Non-pigmented ciliary epithelial cell (primary cell): ENCODE measurements at regions not wholly inside any gene's neighbourhood (a gene's known extent, or its start where the extent isn't known, plus 50 kb on each side); places are given as distances from the start of the nearest gene placed in this dataset.

Experiments used
- DNase-seq: peaks from one replicate; pipeline ENCODE4 v3.0.0-alpha.2; 2010; ENCODE audit warnings: low read depth

DNA sequence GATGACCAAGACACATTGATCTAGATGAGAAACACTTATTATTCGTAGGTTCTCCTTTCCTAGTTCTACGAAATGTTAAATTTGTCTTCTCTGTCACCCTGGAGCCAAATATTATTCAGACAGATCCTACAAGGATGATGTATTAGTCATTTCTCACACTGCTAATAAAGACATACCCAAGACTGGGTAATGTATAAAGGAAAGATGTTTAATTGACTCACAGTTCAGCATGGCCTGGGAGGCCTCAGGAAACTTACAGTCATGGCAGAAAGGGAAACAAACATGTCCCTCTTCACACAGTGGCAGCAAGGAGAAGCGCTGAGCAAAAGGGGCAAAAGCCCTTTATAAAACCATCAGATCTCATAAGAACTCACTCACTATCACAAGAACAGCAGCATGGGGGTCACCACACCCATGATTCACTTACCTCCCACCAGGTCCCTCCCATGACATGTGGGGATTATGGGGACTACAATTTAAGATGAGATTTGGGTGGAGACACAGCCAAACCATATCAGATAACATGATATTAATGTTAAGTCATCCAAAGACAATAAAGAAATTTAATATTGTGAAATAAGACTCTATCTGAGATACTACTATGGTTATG is 1248.8 kb upstream of the SLC10A2 start:
- peak; percentile 9 for DNase-seq

DNA sequence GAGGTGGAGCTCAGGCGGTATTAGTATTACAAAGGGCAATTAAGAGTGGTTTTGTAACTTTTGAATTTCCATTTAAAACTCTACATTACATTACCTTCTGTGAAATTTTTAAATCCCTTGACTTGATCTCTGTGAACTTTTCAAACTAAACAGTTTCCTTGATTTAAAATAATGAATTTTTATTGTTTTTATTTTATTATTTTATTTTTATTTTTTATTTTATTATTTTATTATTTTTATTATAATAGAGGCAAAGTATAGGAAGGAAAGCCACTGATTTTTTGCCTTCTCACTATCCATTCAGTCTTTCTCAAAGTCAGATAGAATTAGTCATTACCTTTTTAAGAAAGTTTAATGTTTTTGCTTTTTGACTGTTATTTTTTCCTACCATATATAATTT is 1248.1 kb upstream of the SLC10A2 start:
- no peak for DNase-seq

DNA sequence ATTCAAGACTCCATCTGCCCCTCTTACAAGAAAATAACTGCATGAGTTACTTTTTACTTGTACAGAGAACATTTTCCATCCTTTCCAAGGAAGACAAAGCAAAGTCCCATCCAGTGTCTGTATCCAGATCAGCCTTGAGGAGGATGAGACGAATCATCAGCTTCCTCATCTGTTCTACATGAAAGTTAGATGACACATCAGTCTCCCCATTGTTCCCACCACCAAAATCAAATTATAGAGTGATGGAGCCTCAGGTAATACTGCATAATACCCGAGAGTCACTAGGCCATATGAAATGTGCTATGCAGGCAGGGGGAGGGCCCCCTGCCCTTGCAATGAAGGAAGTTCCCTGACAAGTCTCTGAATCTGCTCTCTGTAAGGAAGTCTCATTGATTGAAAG is 1244.6 kb upstream of the SLC10A2 start:
- no peak for DNase-seq

- DNase-seq = no peak
Observed at GRCh38 chr13:104309431-104309830, 1243.2 kb upstream of the SLC10A2 start.

DNA sequence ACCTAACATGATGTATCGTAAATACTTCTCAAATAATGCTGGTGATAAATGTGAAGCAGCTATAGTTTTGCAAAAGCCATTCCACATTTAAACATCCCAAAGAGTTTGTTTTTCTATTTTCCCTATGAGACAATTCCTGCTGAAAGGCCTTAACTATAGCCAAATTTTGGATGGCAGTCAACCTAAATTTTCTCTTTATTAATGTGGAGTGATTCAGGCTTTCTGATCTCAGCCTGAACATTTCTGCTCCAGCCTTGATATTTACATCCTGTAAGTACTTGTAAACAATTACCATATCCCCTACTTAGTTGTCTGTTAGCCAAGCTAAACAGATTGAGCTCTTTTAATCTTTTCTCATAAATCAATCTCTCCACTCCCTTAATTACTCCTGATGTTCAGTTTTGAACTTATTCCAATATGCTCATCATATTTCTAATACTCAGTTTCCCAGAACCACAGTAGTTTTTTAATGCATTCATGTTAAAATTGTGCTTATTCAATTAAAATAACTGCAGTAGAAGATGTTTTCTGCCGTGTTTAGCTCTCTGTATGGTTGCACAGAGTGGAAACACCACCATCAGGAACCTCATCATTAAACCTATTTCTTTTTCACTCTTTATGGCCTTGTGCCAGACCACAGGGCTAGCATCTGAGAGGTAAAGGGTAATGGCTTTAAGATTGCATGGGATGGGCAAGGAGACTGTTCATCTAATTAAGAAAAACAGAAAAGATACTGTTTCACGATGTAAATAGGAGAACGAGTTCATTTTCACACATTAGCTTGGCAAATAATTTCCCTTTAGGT is 1235.2 kb upstream of the SLC10A2 start:
- no peak for DNase-seq

- no peak for DNase-seq
Observed at GRCh38 chr13:104297075-104297474, 1230.9 kb upstream of the SLC10A2 start.

DNA sequence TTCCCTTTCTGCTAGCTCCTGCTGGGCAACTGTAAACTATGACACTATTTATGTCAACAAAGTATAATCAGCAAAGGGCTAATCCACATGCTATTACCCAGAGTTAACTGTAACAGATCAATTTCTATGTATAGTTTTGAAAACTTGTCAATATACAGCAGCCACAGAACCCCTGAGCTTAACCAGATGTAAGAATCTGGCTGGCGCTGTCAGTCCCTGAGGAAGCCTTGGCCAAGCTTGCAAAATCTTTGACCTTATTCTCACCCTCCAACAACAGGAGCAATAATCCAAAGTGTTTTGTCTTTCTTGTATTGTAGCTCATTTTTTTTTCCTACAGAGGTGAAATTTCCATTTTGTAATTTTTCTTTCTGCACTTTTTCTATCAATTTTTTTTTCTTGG is 1230.1 kb upstream of the SLC10A2 start:
- DNase-seq = no peak

DNA sequence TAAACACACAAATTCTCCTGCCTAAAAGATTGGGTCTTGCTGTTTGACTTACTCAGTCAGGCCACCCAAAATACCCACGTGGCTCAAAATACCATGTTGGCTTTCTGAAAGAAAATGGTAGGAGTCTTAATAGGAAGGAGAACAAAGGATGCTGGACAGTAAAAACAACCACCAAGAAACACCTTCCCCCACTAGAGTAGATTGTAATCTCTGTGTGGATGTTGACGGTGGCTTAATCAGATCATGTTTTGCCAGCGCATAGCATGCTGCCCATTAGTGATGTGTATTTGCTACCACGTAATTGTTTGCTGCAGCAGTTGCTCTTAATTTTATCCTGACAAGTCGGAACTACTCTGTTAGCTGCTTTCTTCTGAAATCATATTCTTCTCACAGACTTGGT is 1229.3 kb upstream of the SLC10A2 start:
- no peak for DNase-seq

GRCh38 chr13:104289400-104289799 is 1223.2 kb upstream of the SLC10A2 start:
- no peak for DNase-seq

- no peak for DNase-seq
Observed at GRCh38 chr13:104288496-104288895, 1222.3 kb upstream of the SLC10A2 start.

DNA sequence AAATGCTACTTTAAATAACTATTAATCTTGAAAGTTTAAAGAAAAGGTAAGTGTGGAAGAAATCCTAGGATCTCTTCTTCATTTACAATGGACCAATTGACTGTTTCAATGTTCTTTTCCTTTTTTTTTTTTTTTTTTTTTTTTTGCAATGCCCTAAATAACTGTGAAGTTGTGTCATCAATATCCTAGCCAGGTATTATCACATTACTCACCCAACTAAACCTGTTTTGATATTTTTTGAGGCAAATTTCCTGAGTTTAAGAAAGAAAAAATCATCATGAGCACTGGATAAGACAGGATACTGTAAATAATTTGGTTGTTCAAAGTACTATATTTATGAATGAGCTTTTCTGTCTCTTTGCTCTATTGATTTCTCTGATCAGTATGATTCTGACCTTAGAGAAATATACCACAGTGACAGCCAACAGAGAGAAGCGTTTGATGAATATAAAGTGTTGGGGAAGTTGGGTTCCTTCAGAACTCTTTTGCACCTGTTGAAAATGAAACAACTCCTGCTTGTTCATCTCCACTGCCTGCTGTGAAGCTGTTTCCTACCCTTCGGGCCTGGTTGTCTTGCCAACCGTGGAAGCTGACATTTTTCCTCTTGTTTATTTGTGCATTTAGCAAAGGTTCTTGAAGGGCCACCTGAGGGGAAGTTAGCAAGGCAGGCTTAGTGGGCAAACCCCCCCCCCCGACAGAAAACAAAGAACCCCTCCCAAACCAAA is 1220.5 kb upstream of the SLC10A2 start:
- DNase-seq = no peak

DNA sequence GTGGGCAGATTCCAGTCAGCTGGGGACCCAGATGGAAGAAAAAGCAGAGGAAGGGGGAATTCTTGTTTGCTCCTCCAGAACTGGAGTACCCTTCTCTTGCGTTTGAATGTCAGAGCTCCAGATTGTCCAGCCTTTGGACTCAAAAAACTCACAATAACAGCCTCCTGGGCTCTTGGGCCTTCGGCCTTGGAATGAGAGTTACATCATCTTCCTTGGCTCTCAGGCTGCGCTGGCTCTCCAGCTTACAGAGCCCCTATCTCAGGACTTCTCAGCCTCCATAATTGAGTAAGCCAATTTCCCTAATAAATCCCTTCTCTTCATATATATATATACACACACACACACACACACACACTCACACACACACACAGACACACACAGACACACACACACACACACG is 1215.7 kb upstream of the SLC10A2 start:
- no peak for DNase-seq

DNA sequence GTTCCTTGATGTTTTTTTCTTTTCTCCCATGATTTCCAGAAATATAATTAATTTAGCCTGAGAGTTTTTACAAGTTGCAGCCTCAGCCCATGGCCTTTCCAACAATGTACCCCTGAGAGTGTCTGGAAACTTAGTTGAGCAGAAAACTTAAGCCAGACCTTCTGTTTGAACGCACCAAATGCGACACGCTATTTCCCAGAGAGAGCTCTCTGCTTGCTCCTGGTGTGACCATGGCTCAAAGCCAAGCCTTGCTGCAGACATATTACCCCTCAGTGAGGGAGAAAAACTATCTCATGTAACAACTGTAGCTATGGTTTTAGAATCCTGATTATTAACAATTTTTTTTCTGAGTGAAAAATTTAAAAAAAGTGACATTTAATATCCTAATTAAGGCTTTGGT is 1204.5 kb upstream of the SLC10A2 start:
- DNase-seq = no peak

DNA sequence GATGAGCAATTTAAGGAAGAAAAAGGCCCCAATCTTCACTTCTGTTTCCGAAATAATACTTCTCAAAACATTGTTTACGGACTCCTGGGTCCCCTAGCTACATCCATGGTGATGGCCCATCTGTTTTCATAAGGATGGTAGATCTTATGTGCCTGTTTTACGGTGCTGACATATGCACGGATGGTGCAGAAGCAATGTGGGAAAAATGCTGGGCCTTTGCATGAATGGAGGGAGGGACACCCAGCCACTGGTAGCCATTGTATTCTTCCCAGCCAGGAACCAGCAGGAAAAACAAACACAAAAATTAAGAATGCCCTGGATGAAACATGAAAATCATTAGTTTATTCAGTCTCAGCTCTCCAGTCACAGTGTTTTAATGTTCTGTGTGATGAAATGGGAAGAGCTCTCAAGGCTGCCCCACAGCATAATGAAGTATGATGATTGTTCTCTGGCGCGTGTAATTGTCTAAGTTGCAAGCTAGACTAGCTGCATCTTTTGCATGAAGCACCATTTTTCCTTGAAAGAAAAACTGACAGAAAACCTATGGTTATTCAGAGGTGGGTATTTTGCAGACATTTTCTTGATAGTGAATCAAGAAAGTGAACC is 1201.1 kb upstream of the SLC10A2 start:
- no peak for DNase-seq

DNA sequence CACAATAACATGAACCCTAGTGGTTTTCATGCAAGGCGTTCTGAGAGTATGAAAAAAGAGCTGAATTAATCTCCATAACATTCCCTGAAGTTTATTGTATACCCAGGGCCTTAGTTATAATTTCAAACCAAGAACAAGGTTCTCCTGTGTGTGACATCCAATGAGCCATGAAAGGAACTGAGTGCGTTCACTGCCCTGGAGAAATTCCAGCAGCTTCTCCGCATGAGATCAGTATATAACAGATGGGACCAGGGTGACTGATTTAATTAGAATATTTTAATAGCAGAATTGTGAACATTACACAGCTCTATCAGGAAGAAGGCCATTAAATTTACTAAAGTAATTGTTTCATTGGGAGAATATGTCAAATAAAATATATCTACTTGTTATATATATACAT is 1190.5 kb upstream of the SLC10A2 start:
- DNase-seq = no peak

GRCh38 chr13:104253063-104253680 is 1187.0 kb upstream of the SLC10A2 start:
- no peak for DNase-seq

DNA sequence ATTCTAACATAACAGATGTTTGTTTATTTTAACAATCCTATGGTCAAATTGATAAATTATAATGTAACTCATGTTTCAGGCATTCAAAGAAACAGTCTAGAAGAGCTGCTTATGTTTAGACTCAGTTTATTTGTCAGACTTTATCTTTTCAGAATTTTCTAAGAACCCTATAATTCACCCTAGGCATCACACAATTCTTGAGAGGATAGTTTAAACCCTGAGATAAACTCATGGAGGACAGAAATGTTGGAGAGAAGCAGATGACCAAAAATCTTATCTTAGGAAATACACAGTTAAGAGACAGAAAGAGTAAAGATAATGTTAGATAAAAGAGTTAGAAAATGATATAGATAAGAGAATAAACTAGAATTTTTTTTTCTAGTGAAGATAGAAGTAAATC is 1185.7 kb upstream of the SLC10A2 start:
- no peak for DNase-seq

GRCh38 chr13:104246955-104247354 is 1180.7 kb upstream of the SLC10A2 start:
- no peak for DNase-seq

- no peak for DNase-seq
Observed at GRCh38 chr13:104206450-104207044, 1140.3 kb upstream of the SLC10A2 start.

DNA sequence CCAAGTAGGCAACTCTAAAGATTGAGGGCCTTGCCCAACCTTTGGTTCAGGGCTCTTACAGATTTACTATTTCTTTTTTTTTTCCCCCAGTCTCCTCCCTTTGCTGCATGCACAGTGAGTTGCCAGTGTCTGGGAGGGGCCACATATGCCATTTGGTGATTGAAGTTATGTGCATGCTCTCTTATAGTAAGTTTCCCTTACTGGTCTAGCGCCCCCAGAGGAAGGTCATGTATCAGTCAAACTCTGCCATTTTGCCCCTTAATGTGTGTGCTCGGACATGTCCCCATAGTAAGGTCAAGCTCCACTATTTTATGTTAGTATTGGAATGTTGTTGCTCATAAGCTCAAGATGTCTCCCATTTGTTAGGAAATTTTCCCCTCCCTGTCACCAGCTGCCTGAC is 1138.0 kb upstream of the SLC10A2 start:
- no peak for DNase-seq

GRCh38 chr13:104198801-104199200 is 1132.6 kb upstream of the SLC10A2 start:
- DNase-seq = no peak

- no peak for DNase-seq
Observed at GRCh38 chr13:104196611-104197010, 1130.4 kb upstream of the SLC10A2 start.
